ENCODE measurements at regions not wholly inside any gene's neighbourhood (a gene's known extent, or its start where the extent isn't known, plus 50 kb on each side); places are given as distances from the start of the nearest gene placed in this dataset.

DNA sequence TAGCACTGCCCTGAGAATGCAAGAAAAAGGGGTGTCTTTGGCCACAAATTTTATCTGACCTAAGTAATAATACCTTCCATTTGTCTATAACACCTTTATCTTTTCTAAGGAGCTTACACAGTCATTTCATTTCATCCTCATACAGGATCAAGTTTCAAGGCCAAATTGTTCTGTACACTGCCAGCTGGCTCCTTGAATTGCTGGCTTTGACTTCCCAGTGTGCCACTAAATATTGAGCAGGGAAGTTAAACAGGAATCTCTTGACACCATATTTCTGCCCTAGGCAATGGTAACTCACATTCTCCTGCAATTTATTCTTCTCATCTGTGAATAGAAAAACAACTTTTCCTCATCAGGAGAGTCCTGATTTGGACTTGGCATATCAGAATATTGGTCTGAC is 195.1 kb upstream of the LRP1B start:
- no peaks in the 10 kb centered on the region for H3K9me3 Mint-ChIP-seq
- peaks cover 3% of the 10 kb centered on the region for H3K27me3 Mint-ChIP-seq (ENCODE audit: low read depth, poor library complexity)
- H3K4me3 Mint-ChIP-seq, result no peak overlapping the region
- DNase-seq, result no peak
- TF ChIP-seq, protein P1, sequence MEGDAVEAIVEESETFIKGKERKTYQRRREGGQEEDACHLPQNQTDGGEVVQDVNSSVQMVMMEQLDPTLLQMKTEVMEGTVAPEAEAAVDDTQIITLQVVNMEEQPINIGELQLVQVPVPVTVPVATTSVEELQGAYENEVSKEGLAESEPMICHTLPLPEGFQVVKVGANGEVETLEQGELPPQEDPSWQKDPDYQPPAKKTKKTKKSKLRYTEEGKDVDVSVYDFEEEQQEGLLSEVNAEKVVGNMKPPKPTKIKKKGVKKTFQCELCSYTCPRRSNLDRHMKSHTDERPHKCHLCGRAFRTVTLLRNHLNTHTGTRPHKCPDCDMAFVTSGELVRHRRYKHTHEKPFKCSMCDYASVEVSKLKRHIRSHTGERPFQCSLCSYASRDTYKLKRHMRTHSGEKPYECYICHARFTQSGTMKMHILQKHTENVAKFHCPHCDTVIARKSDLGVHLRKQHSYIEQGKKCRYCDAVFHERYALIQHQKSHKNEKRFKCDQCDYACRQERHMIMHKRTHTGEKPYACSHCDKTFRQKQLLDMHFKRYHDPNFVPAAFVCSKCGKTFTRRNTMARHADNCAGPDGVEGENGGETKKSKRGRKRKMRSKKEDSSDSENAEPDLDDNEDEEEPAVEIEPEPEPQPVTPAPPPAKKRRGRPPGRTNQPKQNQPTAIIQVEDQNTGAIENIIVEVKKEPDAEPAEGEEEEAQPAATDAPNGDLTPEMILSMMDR (IDR thresholded peaks at IDR 0.05), result no peak
- no peak overlapping the region for H3K27ac Mint-ChIP-seq
- no peaks in the 10 kb centered on the region for H3K4me1 Mint-ChIP-seq
- H3K36me3 Mint-ChIP-seq (ENCODE audit: low read depth), result no peaks in the 10 kb centered on the region

DNA sequence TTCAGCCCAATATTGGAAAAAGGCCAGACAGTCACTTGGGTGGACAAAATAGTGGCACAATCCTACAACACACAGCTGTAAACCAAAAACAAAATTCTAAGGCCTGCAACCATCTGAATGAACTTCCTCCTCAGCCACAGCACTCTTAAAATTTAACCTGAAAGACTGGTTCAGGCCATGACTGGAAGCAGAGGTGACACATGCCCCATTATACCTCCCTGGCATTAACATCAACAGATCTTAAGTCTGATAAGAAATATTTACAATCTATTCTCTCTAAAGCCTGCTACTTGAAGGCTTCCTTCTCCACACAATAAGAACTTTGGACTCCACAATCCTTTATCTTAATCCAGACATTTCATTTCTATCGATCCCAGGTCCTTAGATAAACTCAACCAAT is 192.4 kb upstream of the LRP1B start:
- TF ChIP-seq, protein P1 (IDR thresholded peaks at IDR 0.05), result no peak
- Mint-ChIP-seq H3K4me3 (no peak overlapping the region), H3K27ac (no peak overlapping the region), H3K27me3 (ENCODE audit: low read depth, poor library complexity) (peaks cover under 1% of the 10 kb centered on the region), H3K4me1 (no peaks in the 10 kb centered on the region), H3K9me3 (no peaks in the 10 kb centered on the region), H3K36me3 (ENCODE audit: low read depth) (no peaks in the 10 kb centered on the region)
- no peak for DNase-seq

DNA sequence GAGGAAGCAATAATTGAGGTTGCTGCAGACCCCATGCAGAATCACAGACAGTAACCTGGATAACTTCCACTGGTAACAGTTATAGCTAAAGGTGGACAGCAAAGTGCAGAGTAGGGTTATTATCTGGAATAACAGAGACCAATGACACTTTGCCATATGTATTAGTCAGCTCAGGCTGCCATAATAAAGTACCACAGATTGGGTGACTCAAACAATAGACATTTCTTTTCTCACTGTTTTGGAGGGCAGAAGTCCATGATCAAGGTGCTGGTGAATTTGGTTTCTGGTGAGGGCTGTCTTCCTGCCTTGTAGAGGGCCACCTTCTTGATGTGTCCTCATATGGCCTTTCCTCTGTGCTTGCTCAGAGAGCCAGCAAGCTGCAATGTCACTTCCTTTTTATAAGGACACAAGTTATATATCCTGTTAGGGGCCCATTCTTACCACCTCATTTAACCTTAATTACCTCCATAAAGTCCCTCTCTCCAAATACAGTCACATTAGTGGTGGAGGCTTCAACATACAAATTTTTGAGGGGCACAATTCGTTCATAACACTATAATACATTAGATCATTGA is 191.0 kb upstream of the LRP1B start:
- no peaks in the 10 kb centered on the region for H3K4me1 Mint-ChIP-seq

GRCh38 chr2:142320067-142320466 is 189.3 kb upstream of the LRP1B start:
- Mint-ChIP-seq H3K27me3 (ENCODE audit: low read depth, poor library complexity) (peaks cover 1% of the 10 kb centered on the region), H3K27ac (no peak overlapping the region)

More for the DNA sequence above, 191.0 kb upstream of the LRP1B start:
- H3K27ac Mint-ChIP-seq, result no peak overlapping the region
- no peak for DNase-seq
- H3K36me3 Mint-ChIP-seq (ENCODE audit: low read depth), result no peaks in the 10 kb centered on the region
- no peaks in the 10 kb centered on the region for H3K27me3 Mint-ChIP-seq (ENCODE audit: low read depth, poor library complexity)
- H3K9me3 Mint-ChIP-seq, result no peaks in the 10 kb centered on the region
- TF ChIP-seq, protein P1 (IDR thresholded peaks at IDR 0.05), result no peak
- no peak overlapping the region for H3K4me3 Mint-ChIP-seq

GRCh38 chr2:142316049-142316448 is 185.2 kb upstream of the LRP1B start:
- no peak overlapping the region for H3K27ac Mint-ChIP-seq
- no peaks in the 10 kb centered on the region for H3K36me3 Mint-ChIP-seq (ENCODE audit: low read depth)

More at GRCh38 chr2:142320067-142320466, 189.3 kb upstream of the LRP1B start:
- Mint-ChIP-seq H3K4me1 (no peaks in the 10 kb centered on the region), H3K9me3 (no peaks in the 10 kb centered on the region), H3K4me3 (no peak overlapping the region), H3K36me3 (ENCODE audit: low read depth) (no peaks in the 10 kb centered on the region)
- no peak for DNase-seq
- TF ChIP-seq, protein P1 (IDR thresholded peaks at IDR 0.05), result no peak

DNA sequence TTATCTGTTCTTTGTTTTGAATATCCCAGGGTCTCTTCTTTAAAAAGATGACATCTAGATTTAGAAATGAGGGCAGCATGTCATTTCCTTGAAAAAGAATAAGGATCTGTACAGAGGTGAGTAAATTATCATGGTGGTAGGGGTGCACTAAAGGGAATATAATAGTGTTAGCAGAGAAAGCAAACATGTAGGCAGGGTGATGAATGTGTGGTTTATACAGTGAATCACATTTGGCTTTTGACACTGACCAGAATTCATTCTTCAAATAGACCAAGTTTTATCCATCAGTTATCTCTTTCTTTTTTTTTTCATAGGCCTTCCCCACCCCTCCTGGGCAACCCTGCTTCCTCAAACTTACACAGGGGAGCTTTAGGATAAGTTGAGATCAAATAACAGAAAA is 184.5 kb upstream of the LRP1B start:
- TF ChIP-seq, protein P1 (IDR thresholded peaks at IDR 0.05), result no peak
- Mint-ChIP-seq H3K4me3 (no peak overlapping the region), H3K27ac (no peak overlapping the region), H3K36me3 (ENCODE audit: low read depth) (no peaks in the 10 kb centered on the region), H3K4me1 (no peaks in the 10 kb centered on the region), H3K27me3 (ENCODE audit: low read depth, poor library complexity) (peaks cover 7% of the 10 kb centered on the region), H3K9me3 (peaks cover 16% of the 10 kb centered on the region)
- no peak for DNase-seq

More at GRCh38 chr2:142316049-142316448, 185.2 kb upstream of the LRP1B start:
- Mint-ChIP-seq H3K4me1 (no peaks in the 10 kb centered on the region), H3K4me3 (no peak overlapping the region), H3K27me3 (ENCODE audit: low read depth, poor library complexity) (peaks cover 7% of the 10 kb centered on the region), H3K9me3 (peaks cover 9% of the 10 kb centered on the region)
- DNase-seq, result no peak
- TF ChIP-seq, protein P1 (IDR thresholded peaks at IDR 0.05), result no peak
